Forelimb muscle (tissue), 1 donor: ENCODE measurements at regions not wholly inside any gene's neighbourhood (a gene's known extent, or its start where the extent isn't known, plus 50 kb on each side); places are given as distances from the start of the nearest gene placed in this dataset.
"Not testable (repeated sequence)": the region's sequence is repeated elsewhere in the genome, so short reads cannot be mapped to it uniquely, and the experiment has no call there.

Source experiments
- DNase-seq: peaks from one replicate; pipeline ENCODE4 v3.0.0-alpha.2; 2013; ENCODE audit warnings: low read depth

DNA sequence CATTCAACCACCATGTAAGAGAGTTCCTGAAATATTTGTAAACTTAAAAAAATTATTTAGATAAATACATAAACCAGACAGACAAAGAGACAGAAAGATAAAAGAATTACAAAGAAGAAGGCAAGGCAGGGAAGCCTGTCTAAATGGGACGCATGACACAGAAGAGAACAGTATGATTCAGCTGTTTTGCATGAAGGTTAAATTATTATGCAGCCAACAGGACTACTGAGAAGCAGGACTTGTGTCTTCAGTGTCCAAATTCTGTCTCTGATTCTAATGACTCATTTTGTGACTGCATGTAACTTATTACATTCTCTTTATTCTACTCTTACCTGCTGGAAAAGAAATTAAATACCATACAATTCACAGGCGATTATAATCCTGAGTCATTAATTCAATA, 340.4 kb upstream of the KCNMB2 start:
- DNase-seq = no peak

DNA sequence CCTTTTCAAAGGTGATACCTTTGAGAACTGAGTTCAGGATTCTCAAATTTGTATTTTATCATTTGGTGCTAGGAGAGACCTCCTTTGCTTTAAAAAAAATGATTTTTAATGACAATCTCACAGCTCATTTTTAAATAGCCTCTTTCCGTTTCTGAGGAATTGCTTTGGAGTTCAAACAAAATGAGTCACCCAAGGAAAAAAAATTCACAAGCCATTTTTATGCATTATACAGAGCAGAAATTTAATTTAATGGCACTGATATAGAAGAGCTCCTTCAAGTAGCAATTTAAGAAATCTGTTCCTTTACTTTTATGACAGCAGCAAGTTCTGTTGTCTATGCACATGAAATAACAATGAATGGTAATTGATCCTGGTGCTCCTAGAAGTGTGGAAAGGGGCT, 337.9 kb upstream of the KCNMB2 start:
- no peak for DNase-seq

DNA sequence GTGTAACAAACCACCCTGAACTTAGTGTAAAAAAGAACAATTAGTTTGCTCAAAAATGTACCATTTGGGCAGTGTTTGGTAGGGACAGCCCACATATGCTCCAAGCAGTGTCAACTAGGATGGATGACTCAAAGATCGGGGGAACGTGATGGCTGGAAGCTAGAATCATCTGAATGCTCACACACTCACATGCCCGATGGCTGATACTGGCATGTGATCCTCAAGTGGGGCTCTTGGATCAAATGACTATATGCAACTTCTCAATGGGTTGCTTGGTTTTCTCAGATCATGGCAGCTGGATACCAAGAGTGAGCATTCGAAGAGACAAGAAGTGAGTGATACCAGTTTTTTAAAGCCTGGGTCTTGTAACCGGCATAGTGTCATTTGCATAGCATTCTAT, 335.9 kb upstream of the KCNMB2 start:
- no peak for DNase-seq

DNA sequence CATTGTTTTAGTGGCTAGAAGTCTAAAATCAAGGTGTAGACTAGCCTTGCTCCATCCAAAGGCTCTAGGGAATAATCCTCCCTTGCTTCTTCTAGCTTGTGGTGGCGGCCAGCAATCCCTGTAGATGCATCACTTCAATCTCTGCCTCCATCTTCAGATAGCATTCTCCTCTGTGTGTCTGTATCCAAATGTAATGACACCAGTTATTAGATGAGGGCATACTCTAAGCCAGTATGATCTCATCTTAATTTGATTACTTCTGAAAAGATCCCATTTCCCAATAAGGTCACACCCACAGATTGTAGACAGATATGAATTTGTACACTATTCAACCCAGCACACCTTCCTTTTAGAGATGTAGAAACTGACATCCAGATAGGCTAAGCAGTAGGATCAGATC, 334.5 kb upstream of the KCNMB2 start:
- DNase-seq = no peak

DNA sequence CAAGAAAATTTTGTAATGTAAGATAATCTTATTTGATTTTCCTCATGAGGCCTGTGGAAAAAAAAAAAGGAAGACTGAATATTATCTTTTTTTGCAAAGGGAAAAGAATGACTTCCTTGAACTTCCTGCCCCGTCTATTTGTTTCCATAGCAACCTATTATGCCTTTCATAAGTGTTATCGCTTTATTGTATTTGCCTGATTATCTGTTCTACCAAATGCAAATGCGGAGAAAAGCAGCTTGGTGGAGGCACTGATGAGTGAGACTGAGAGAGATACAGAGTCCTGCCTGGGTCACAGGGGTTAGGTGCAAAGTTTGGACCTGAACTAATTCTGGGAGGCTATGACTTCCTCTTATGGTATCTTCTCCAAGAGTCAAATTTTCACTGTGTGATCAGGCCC, 334.0 kb upstream of the KCNMB2 start:
- DNase-seq = no peak

DNA sequence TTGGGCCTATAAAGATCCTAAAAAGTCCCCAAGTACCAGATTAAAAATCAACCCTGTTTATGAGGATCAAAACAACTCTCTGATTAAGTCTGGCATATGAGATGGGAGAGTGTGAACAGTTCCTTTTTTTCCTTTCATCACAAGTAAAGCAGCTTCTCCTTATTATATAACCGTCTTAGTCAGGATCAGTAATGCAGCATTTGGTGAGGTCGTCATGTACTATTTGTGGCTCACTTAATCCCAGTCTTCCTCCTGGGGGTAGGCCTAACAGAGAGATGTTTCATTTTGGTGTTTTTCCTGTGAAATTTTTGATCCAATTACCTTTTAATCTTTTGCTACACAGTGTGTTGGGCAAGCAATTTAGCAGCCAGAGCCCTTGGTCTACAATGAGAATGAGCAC, 333.1 kb upstream of the KCNMB2 start:
- no peak for DNase-seq

DNA sequence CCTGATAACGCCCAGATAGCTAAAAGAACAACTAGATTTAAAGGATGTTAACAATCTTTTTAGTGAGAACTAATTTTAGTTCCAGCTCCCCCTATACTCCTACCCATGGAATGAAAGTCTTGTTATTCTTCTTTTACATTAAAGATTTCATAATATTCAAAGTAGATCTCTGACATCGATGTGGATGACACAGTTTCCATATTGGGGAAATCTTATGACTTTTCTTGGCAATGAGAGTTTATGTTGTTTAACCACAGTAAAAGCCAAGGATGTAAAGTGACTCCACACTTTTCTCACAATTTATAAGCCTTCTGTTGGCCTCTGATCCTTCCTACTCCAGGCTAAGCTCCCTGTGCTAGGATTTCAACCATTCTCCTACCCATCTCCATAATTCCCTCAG, 332.6 kb upstream of the KCNMB2 start:
- DNase-seq = no peak

DNA sequence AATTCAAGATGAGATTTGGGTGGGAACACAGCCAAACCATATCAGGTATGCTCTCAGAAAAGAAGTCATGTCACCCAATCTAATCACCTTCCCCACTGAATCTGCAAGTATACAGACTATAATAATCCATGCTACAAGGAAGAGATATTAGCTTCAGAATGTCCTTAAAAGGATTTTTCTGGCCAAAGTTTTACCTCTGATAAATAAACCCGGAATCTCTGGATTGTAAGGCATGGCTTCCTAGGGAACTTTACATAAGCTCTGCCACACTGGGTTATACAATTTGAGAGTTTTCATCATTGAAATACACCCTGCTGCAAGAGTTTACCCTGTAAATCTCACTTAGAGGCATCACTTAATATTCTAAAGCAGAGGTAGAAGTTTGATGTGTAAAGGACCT, 330.5 kb upstream of the KCNMB2 start:
- no peak for DNase-seq

DNA sequence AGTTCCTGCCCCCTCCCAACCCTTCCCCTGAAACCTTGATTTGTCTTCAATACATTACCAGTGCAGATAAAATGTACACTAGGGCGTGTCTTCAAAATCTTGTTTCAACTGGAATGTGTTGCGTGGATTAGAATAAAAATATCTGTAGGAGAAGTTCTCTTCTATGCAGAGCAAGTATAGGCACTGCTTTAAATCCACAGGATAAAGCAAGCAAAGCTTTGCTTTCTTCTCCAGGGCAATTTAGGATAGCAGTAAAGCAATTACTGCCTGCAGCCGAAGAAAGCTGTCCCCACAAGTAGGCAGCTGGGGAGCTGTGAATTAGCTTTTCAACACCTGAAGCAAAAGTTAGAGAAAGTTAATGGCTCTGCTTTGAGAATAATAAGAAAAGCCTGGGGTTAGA, 329.7 kb upstream of the KCNMB2 start:
- DNase-seq = no peak

DNA sequence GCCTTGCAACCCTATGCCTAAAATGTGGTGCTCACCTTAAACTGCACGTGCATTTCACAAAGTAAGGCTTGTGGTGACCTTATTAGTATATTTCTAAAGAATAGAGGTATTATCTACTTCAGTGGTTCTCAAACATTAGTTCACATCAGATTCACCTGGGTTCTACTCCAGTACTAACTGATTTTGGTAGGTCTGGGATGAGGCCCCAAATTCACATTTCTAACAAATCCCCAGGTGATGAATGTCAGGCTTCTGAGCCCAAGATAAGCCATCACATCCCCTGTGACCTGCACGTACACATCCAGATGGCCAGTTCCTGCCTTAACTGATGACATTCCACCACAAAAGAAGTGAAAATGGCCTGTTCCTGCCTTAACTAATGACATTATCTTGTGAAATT, 329.1 kb upstream of the KCNMB2 start:
- DNase-seq = not testable (repeated sequence)

DNA sequence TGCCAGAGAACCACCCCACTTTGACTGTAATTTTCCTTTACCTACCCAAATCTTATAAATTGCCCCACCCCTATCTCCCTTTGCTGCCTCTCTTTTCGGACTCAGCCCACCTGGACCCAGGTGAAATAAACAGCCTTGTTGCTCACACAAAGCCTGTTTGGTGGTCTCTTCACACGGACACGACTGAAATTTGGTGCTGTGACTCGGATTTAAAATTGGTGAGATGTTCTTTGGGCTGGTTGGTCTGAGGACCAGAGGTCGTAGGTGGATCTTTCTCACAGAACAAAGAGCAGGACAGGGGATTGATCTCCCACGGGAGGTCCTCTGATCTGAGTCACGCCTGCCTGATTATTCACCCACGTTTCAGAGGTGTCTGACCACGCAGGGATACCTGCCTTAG, 328.6 kb upstream of the KCNMB2 start:
- DNase-seq = not testable (repeated sequence)

DNA sequence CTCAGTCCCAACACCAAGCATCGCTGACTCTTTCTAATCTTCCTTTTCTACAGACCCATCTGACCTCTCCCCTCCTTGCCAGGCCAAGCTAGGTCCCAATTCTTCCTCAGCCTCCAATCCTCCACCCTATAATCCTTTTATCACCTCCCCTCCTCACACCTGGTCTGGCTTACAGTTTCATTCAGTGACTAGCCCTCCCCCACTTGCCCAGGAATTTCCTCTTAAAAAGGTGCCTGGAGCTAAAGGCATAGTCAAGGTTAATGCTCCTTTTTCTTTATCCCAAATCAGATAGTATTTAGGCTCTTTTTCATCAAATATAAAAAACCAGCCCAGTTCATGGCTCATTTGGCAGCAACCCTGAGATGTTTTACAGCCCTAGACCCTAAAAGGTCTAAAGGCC, 327.1 kb upstream of the KCNMB2 start:
- not testable (repeated sequence) for DNase-seq

DNA sequence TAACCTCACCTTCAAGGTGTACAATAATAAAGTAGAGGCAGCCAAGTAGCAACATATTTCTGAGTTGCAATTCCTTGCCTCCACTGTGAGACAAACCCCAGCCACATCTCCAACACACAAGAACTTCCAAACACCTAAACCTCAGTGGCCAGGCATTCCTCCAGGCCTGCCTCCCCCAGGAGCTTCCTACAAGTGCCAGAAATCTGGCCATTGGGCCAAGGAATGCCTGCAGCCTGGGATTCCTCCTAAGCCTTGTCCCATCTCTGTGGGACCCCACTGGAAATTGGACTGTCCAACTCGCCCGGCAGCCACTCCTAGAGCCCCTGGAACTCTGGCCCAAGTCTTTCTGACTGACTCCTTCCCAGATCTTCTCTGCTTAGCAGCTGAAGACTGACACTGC, 326.6 kb upstream of the KCNMB2 start:
- DNase-seq = not testable (repeated sequence)

DNA sequence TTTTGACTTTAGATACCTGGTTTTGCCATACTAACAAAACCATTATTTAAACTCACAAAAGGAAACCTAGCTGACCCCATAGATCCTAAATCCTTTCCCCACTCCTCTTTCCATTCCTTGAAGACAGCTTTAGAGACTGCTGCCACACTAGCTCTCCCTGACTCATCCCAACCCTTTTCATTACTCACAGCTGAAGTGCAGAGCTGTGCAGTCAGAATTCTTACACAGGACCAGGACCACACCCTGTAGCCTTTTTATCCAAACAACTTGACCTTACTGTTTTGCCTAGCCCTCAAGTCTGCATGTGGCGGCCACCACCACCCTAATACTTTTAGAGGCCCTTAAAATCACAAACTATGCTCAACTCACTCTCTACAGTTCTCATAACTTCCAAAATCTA, 325.1 kb upstream of the KCNMB2 start:
- DNase-seq = not testable (repeated sequence)

DNA sequence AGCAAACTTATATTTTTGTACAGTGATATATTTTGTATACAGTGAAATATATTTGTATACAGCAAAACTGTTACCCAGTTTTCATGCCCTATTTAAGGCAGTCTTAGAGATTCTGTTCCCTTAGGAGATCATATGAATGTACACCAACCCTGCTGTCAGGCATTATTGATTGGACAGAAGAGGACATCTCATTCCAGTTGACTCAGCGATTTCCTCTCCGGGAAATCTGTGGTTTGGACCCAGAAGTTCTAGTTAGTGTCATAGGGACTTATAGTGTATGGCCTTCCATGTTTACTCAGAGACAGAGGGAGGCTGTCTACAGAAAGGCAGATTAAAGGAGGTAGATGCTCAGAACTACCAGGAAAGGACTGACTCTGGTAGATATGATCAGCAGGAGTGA, 318.8 kb upstream of the KCNMB2 start:
- no peak for DNase-seq

DNA sequence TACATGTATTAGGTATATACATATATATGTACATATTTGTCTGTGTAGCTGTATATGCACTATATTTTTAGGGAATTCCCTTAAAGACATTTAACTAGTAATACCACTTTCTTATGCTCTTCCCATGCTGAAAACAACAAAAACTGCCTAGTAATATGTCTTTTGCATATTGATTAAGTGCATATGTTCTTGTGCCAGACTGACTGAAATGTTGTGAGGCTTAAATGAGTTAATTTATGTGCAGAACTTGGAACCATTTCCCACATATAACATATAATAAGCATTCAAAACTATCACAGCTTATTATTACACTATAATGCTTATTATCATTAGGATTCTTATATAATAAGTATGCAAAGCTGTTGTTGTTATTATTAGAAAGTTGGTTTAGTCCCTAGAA, 318.0 kb upstream of the KCNMB2 start:
- DNase-seq = no peak

DNA sequence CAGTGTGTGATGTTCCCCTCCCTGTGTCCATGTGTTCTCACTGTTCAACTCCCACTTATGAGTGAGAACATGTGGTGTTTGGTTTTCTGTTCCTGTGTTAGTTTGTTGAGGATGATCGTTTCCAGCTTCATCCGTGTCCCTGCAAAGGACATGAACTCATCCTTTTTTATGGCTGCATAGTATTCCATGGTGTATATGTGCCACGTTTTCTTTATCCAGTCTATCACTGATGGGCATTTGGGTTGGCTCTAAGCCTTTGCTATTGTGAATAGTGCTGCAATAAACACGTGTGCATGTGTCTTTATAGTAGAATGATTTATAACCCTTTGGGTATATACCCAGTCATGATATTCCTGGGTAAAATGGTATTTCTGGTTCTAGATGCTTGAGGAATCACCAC, 316.6 kb upstream of the KCNMB2 start:
- not testable (repeated sequence) for DNase-seq

DNA sequence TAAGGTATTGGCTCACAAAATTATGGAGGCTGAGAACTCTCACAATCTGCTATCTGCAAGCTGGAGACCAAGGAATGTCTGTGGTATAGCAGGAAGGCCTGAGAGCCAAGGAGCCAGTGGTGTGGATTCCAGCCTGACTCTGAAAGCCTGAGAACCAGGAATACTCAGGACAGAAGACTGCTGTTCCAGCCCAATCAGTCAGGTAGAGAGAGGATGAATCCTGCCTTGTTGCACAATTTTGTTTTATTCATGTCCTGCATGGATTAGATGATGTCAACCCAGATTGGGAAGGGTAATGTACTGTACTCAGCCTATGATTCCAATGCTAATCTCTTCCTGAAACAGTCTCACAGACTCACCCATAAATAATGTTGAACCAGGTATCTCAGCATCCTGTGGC, 312.4 kb upstream of the KCNMB2 start:
- DNase-seq = no peak

DNA sequence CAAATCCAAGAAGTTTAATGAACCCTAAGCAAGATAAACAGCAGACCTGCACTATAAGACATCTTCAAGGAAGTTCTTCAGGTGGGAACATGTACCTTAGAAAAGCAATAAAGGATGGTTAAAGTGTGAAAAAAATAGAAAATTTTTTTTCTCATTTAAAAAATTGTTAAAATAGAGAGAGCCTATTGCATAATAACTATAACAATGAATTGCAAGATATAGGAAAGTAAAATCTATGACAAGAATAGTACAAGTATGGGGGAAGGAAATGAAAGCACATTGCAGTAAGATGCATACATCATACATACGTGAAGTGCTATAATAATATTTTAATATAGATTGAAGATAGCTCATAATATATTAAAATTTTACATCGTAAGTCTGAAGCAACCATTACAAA, 310.1 kb upstream of the KCNMB2 start:
- no peak for DNase-seq

DNA sequence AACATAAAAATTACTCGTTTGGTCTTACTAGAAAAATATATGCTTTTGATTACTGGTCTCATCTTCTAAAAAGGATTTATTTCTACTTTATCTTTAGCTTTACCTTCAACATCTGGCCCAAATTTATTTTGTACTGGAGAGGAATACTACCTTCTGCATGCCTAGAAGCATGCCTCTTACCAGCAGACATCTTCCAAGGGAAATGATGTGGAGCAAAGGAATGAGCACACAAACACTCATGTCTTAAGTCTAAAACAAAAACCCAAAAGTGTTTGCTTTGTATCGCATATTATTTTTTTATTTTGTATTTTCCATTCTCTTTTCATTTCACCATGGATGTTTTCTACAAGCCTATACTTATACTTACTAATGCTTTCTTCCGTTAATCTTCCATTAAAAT, 304.6 kb upstream of the KCNMB2 start:
- DNase-seq = no peak

DNA sequence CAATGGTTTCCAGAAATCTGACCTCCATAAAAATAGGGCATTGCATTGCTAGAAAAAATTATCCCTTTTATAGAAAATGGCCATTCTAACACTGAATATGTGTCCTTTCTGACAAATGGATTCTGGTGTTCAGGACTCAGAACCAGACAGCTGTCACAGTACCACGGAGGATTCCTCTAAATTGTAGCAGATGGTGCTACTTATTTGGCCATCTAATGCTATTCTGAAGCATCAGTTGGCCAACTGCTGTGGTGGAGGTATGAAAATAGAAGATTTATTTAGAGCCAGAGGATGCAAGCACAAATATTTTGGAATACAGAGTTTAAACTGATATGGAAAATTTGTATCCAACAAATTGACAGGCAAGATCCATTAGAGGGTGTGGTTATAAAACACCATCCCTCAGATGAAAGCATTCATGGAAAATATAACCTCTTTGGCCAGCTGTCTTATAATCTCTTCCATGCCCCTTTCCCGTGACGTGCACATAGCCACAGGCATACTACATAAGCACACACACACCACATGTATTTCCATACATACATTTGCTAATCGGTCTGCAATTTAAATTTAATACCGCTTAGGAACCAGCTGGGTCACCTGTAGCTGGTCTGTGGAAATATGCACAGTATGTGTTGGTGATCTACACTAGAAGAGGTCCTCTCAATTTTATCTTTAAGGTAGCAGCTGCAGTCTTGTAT, 302.7 kb upstream of the KCNMB2 start:
- DNase-seq = no peak

DNA sequence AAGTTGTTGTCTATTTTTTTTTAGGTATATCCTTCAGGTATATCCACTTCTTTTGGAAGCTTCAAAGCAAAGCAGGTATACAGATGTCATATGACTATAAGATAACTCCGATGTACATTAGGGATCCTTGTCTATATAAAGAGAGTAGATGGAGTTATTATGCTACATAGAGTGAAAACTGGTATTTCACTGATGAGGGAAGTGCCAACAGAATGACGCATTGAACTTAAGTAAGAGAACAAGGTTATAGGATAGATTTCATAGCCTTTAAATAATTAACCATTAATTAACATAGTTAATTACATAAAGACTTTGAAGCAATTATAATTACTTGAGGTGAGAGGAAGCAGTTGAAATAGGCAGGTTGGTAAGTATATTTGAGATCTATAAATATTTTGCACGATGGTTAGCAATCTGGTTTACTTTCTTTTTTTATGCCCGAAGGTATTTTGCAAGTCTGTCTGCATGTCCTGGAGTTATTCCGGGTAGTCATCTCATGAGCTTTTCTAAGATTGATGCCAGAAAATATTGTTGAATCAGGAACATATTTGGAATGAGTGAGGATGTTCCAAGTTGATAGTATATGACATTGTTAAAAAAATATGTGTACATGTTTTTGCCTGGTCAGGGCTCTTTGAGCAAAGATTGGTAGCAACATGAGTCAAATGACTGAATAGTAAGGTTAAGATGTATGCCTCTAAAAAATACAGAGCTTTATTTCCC, 299.5 kb upstream of the KCNMB2 start:
- DNase-seq = no peak

DNA sequence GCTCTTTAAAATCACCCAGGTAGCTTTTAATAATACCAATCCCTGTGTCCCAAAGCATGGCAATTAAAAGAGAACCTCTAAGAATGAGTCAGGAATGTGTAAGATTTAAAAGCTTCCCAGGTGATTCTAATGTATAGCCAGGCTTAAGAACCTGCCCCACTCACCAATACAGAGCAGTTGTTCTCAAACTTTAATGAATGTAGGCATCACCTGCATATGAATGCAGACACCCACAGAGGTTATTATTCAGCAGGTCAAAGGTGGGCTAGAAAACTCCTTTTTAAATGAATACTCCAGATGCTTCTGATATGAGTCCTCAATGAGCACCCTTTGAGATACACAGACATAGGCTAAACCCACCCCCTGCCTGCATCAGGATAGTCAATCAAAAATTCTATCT, 298.1 kb upstream of the KCNMB2 start:
- no peak for DNase-seq
